Endometrial microvascular endothelial cells (primary cell): ENCODE measurements at regions not wholly inside any gene's neighbourhood (a gene's known extent, or its start where the extent isn't known, plus 50 kb on each side); places are given as distances from the start of the nearest gene placed in this dataset.

ENCODE experiments used
- in situ Hi-C: cut with HindIII; loops from 2 replicates; pipeline ENCODE4 v1.10.0; 2017; ENCODE audit warnings: low sequenced_read_pairs, low pct_unique_long_range_greater_than_20kb; ENCODE audit errors: inconsistent ontology term

DNA sequence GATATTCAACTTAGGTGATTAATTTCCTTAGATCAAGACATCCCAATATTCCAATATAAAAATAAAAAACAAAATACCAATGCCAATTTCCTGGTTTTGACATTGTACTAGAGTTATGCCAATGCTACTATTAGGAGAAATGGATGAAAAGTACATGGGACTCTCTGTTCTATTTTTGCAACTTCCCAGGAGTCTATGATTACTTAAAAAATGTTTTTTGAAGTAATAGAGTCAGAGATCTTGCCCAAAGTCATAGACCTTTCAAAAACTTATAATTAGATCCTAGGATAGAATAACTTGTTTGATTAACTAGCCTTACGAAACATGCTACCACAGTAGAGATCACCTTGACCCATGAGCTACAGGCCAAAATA lies 73.6 kb upstream of the MAOA start:
- in situ Hi-C loops = no loop called here

DNA sequence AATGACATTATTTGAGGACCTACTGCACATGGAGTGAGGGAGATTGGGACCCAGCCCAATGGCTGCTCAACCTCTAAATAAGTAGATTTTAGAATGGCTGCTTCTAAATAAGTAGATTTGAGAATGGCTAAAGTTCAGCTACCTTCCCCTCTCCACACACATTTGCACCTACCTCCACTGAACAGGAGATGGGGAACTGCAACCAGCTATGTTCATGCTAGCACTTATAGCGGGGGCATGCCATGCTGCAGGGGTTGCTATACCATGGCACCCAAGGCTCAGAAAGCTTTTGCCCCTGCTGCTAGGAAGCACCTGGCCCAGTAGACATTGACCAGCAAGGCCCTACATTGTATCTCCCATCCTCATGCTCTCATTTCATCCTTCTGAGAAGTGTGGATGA lies 70.2 kb upstream of the MAOA start:
- in situ Hi-C loops = no loop called here

DNA sequence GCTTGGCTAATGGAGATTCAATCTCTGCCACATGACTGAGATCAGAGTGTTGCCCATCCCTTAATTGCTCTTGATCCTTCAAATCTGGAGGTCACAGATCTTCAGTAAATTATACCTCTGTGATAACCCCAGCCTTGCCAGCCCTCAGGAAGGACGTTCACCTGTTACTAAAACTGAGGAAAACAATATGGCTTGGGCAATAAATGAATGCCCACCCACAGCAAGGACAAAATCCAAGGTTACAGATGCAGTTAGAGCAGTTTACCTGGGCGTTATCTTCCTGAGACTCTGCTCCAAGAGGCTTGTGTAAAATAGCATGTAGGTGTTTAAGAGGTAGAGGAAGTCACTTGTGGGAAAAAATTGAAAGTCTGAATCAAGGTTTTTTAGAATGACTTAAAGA lies 69.3 kb upstream of the MAOA start:
- in situ Hi-C loops = no loop called here

DNA sequence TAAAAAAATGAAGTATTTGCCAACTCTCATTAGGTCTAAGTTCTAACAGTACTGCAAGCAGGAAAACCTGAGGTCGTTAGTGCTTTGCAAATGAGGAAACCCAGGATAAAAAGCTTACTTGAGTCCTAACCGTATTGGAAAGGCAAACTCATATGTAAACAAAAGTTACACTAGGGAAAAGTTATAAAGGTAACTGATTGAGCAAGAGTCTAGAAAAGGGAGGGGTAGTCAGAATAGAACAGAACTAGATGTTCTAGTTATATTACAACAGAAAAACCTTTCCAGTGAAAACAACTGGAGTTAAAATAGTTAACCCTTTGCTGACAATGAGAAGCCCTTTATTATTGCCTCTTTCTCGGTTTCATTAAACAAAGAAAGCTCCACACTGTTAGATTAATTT lies 66.4 kb upstream of the MAOA start:
- in situ Hi-C loops = loop anchor here (10.0 kb wide), 1 partner anchor 145 kb away; no protein-coding TSS in a partner anchor

DNA sequence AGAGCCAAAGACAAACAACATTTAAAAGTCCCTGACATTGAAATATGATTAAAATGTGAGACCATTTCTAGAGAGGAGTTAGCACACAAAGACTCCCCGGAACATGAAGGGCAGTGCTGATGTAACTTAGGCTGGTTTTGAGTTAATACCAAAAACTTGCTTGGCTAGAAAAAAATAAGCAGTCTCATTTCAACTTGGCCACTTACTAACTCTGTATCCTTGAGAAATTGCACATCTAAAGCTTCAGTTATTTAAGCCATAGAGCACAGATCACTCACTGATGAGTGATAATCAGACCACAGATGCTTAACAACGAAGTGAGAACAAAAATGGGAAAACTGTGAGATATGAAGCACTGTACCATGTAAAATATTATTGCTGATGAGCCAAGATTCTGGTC lies 65.9 kb upstream of the MAOA start:
- in situ Hi-C loops = loop anchor here (10.0 kb wide), 1 partner anchor 145 kb away; no protein-coding TSS in a partner anchor

DNA sequence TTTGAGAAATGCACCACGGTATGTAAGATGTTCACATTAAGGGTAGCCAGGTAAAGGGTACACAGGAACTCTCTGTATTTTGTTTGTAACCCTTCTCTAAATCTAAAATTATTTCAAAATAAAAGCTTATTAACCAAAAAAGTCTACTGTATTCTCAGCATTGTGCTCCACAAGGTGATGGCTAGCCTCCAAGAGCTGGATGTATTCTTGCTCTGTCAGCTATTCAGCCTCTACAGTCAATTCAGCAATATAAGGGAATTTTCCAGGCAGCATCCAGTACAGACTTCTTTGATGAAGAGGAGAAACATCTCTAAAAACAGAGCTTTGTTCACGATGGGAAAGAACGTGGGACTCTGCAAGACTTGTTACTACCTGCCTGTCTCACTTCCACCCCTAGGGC lies 63.5 kb upstream of the MAOA start:
- in situ Hi-C loops = loop anchor here (10.0 kb wide), 1 partner anchor 142 kb away; no protein-coding TSS in a partner anchor

DNA sequence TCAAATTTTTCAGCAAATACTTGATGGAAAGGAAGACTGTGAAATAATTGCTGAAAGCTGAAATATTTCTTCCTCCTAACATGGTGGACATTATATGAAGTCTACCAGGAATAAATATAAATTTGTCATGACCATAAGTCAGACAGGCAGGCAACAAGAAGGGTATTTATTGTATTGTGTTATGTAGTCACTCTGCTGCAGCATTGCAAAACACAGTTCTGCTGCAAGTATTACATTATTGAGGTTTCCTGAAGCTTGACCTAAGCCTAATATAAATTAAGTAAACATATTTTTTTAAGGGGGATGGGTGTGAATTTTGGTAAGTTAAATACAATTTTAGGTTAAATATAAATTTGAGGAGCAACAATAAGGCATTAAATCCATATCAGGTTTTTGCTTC lies 60.2 kb upstream of the MAOA start:
- in situ Hi-C loops = loop anchor here (10.0 kb wide), 1 partner anchor 139 kb away; no protein-coding TSS in a partner anchor

DNA sequence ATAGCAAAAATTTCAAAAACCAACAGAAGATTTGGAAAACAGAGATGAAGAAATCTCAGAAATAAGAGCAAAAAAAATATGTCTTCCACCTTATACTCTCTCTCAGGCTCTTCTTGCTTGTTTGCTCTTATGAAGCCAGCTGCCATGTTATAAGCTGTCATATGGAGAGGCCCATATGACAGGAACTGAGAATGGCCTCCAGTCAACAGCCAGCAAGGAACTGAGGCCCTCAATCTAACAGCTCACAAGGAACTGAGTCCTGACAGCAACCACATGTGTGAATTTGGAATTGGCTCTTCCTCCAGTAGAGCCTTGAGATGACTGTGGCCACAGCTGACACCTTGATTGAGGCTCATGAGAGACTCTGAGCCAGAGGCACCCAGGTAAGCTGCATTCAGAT lies 51.3 kb upstream of the MAOA start:
- in situ Hi-C loops = no loop called here

DNA sequence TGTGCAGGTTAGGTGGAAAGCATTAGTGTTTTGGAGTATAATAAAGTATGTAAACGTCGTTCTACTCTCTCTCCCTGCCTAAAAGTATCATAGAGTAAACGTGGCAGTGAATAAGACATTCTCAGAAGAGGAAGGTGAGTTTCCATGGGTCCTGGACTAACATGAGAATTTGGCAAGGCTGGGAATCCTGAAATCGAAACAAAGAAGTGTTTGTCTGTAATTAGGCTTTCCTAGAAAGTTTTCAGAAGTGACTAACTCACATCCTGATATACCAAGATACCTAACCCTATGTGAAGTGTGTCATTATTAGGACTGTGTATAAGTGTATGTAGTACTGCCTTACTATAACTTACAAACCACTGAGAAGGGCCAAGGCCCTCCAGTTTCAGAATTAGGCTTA lies 50.7 kb upstream of the MAOA start:
- in situ Hi-C loops = no loop called here
